SIG-M5 (cell line): ENCODE measurements at regions not wholly inside any gene's neighbourhood (a gene's known extent, or its start where the extent isn't known, plus 50 kb on each side); places are given as distances from the start of the nearest gene placed in this dataset.

Source experiments
- DNase-seq: peaks from one replicate; lab custom pipeline; 2025; lab: John Stamatoyannopoulos, UW

- no peak for DNase-seq
These were observed 232.5 kb upstream of the PRR16 start for GRCh38 chr5:120231563-120231962.

GRCh38 chr5:120236360-120236759, 227.7 kb upstream of the PRR16 start:
- no peak for DNase-seq

GRCh38 chr5:120239086-120239485, 225.0 kb upstream of the PRR16 start:
- DNase-seq = no peak

GRCh38 chr5:120240706-120241105, 223.4 kb upstream of the PRR16 start:
- no peak for DNase-seq

GRCh38 chr5:120241400-120241799, 222.7 kb upstream of the PRR16 start:
- no peak for DNase-seq

GRCh38 chr5:120251898-120252297, 212.2 kb upstream of the PRR16 start:
- no peak for DNase-seq

GRCh38 chr5:120252839-120253238, 211.3 kb upstream of the PRR16 start:
- DNase-seq = no peak

GRCh38 chr5:120254385-120254784, 209.7 kb upstream of the PRR16 start:
- no peak for DNase-seq

- no peak for DNase-seq
These were observed 208.9 kb upstream of the PRR16 start for GRCh38 chr5:120255214-120255613.

GRCh38 chr5:120256376-120256775, 207.7 kb upstream of the PRR16 start:
- no peak for DNase-seq

- no peak for DNase-seq
These were observed 206.6 kb upstream of the PRR16 start for GRCh38 chr5:120257358-120257971.

GRCh38 chr5:120258123-120258522, 206.0 kb upstream of the PRR16 start:
- peak; percentile 79 for DNase-seq

GRCh38 chr5:120260651-120261050, 203.4 kb upstream of the PRR16 start:
- no peak for DNase-seq

GRCh38 chr5:120270498-120270897, 193.6 kb upstream of the PRR16 start:
- no peak for DNase-seq

- DNase-seq = no peak
These were observed 170.3 kb upstream of the PRR16 start for GRCh38 chr5:120293796-120294195.

- no peak for DNase-seq
These were observed 166.5 kb upstream of the PRR16 start for GRCh38 chr5:120297616-120298015.

GRCh38 chr5:120298981-120299380, 165.1 kb upstream of the PRR16 start:
- DNase-seq = no peak

- no peak for DNase-seq
These were observed 159.4 kb upstream of the PRR16 start for GRCh38 chr5:120304663-120305062.

- no peak for DNase-seq
These were observed 157.8 kb upstream of the PRR16 start for GRCh38 chr5:120306303-120306702.

GRCh38 chr5:120314191-120314590, 149.9 kb upstream of the PRR16 start:
- no peak for DNase-seq

GRCh38 chr5:120320626-120321025, 143.5 kb upstream of the PRR16 start:
- no peak for DNase-seq

- no peak for DNase-seq
These were observed 137.4 kb upstream of the PRR16 start for GRCh38 chr5:120326651-120327050.

- no peak for DNase-seq
These were observed 136.9 kb upstream of the PRR16 start for GRCh38 chr5:120327180-120327579.

GRCh38 chr5:120329095-120329494, 135.0 kb upstream of the PRR16 start:
- DNase-seq = no peak

- no peak for DNase-seq
These were observed 133.5 kb upstream of the PRR16 start for GRCh38 chr5:120330558-120330957.
